ENCODE measurements at regions not wholly inside any gene's neighbourhood (a gene's known extent, or its start where the extent isn't known, plus 50 kb on each side); places are given as distances from the start of the nearest gene placed in this dataset.

- no peak for DNase-seq (ENCODE audit: insufficient read length)
- no peak for TF ChIP-seq POLR2AphosphoS5 (IDR thresholded peaks at IDR 0.05; ENCODE audit: low read depth, low read length)
- no peak for TF ChIP-seq POLR2A (IDR thresholded peaks at IDR 0.05; ENCODE audit: low read depth, low read length)
- no peak for TF ChIP-seq TAF1 (IDR thresholded peaks at IDR 0.05; ENCODE audit: borderline replicate concordance, low read depth, low read length)
- no peak for FAIRE-seq
Measured at GRCh38 chr2:180474716-180475115, 467.6 kb upstream of the CWC22 start.

GRCh38 chr2:180473456-180473855 lies 466.4 kb upstream of the CWC22 start:
- DNase-seq (ENCODE audit: insufficient read length) (no peak), FAIRE-seq (no peak)
- TF ChIP-seq TAF1 (IDR thresholded peaks at IDR 0.05; ENCODE audit: borderline replicate concordance, low read depth, low read length) (no peak), POLR2AphosphoS5 (IDR thresholded peaks at IDR 0.05; ENCODE audit: low read depth, low read length) (no peak), POLR2A (IDR thresholded peaks at IDR 0.05; ENCODE audit: low read depth, low read length) (no peak)

DNA sequence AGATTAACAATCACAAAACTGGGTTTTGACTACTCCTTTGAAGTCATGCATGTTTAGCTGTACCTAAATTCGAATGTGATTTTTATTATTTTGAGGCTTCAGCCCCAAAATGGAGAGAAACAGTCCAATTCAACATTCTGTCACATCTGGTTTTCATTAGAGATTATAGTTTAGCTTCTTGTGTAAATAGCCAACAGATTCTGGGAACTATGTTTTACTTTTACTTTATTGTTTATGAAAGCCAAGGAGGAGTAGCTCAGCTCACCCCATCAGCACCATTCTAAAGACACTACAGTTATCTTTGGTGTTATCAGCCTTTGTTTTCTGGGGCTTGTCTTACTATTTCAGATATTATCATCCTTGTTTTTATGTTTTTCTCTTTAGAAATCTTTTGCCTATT lies 465.0 kb upstream of the CWC22 start:
- FAIRE-seq (no peak), DNase-seq (ENCODE audit: insufficient read length) (no peak)
- no peak for TF ChIP-seq POLR2AphosphoS5 (IDR thresholded peaks at IDR 0.05; ENCODE audit: low read depth, low read length)
- no peak for TF ChIP-seq TAF1 (IDR thresholded peaks at IDR 0.05; ENCODE audit: borderline replicate concordance, low read depth, low read length)
- TF ChIP-seq POLR2A (IDR thresholded peaks at IDR 0.05; ENCODE audit: low read depth, low read length), result no peak

DNA sequence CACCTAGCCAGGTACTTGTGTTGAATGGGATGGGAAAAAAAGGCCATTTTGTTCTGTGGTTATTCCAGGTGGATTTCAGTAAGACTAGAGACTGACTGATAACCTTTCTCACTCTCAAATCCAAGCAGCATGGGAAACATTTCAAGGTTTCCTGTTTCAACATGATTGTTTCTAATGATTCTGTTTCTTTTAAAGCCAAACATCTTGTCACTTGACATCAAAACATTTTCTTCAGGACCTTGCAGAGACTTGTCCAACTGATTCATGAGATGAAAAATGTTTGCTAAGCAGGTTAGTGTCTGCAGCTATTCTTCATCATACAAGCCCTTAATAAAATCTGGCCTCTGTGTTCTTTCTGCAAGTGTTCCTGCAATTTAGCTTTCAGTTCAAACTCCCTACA lies 456.5 kb upstream of the CWC22 start:
- FAIRE-seq (no peak), DNase-seq (ENCODE audit: insufficient read length) (no peak)
- TF ChIP-seq TAF1 (IDR thresholded peaks at IDR 0.05; ENCODE audit: borderline replicate concordance, low read depth, low read length) (no peak), POLR2AphosphoS5 (IDR thresholded peaks at IDR 0.05; ENCODE audit: low read depth, low read length) (no peak), POLR2A (IDR thresholded peaks at IDR 0.05; ENCODE audit: low read depth, low read length) (no peak)

DNA sequence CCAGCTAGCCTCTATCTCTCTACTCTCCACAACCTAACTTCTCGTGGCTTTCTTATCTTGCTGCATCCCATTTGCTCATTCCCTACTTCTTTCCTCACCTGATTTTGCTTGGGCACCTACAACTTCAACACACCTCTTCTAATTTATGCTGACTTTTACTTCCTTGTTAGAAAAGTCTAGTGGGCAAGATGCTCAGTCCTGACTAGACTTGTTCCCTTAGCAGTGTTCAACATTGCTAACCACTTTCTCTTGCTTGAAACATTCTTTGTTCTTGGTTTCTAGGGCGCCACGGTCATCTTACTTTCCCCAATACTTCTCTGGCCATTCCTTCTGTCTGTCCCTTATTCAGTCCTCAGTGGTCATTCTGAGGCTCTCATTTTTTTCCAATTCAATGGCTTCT lies 454.7 kb upstream of the CWC22 start:
- no peak for DNase-seq (ENCODE audit: insufficient read length)

GRCh38 chr2:180456801-180457200 lies 449.7 kb upstream of the CWC22 start:
- TF ChIP-seq POLR2A (IDR thresholded peaks at IDR 0.05; ENCODE audit: low read depth, low read length) (no peak), TAF1 (IDR thresholded peaks at IDR 0.05; ENCODE audit: borderline replicate concordance, low read depth, low read length) (no peak), POLR2AphosphoS5 (IDR thresholded peaks at IDR 0.05; ENCODE audit: low read depth, low read length) (no peak)
- DNase-seq (ENCODE audit: insufficient read length), result no peak
- no peak for FAIRE-seq

More for the DNA sequence above, 454.7 kb upstream of the CWC22 start:
- TF ChIP-seq POLR2AphosphoS5 (IDR thresholded peaks at IDR 0.05; ENCODE audit: low read depth, low read length) (no peak), TAF1 (IDR thresholded peaks at IDR 0.05; ENCODE audit: borderline replicate concordance, low read depth, low read length) (no peak), POLR2A (IDR thresholded peaks at IDR 0.05; ENCODE audit: low read depth, low read length) (no peak)
- FAIRE-seq, result no peak

DNA sequence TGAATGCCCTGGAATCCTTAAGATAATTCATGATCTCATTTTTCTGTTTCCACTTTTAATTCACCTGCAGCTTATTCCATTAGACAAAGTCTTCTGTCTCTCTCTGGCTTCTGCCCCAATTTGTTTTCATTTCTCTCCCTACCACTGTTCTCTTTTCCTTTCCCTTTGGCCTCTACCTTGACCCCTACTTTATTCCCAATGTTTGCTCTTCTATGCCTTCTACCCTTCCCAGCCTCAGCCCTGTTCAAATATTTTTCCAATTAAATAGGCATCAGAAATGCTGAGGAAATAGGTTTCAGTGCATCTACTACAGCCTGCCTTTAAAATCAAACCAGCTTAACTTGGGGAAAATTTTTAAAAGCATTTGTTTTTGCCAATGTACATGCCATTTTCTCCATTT lies 443.7 kb upstream of the CWC22 start:
- no peak for FAIRE-seq
- TF ChIP-seq POLR2A (IDR thresholded peaks at IDR 0.05; ENCODE audit: low read depth, low read length), result no peak
- no peak for TF ChIP-seq POLR2AphosphoS5 (IDR thresholded peaks at IDR 0.05; ENCODE audit: low read depth, low read length)
- no peak for TF ChIP-seq TAF1 (IDR thresholded peaks at IDR 0.05; ENCODE audit: borderline replicate concordance, low read depth, low read length)
- no peak for DNase-seq (ENCODE audit: insufficient read length)

- DNase-seq (ENCODE audit: insufficient read length) (no peak), FAIRE-seq (no peak)
- no peak for TF ChIP-seq TAF1 (IDR thresholded peaks at IDR 0.05; ENCODE audit: borderline replicate concordance, low read depth, low read length)
- no peak for TF ChIP-seq POLR2A (IDR thresholded peaks at IDR 0.05; ENCODE audit: low read depth, low read length)
- no peak for TF ChIP-seq POLR2AphosphoS5 (IDR thresholded peaks at IDR 0.05; ENCODE audit: low read depth, low read length)
Measured at GRCh38 chr2:180449171-180449915, 442.2 kb upstream of the CWC22 start.

GRCh38 chr2:180446492-180446891 lies 439.4 kb upstream of the CWC22 start:
- DNase-seq (ENCODE audit: insufficient read length) (no peak), FAIRE-seq (no peak)
- no peak for TF ChIP-seq POLR2AphosphoS5 (IDR thresholded peaks at IDR 0.05; ENCODE audit: low read depth, low read length)
- TF ChIP-seq POLR2A (IDR thresholded peaks at IDR 0.05; ENCODE audit: low read depth, low read length), result no peak
- no peak for TF ChIP-seq TAF1 (IDR thresholded peaks at IDR 0.05; ENCODE audit: borderline replicate concordance, low read depth, low read length)

GRCh38 chr2:180443888-180444287 lies 436.8 kb upstream of the CWC22 start:
- TF ChIP-seq POLR2AphosphoS5 (IDR thresholded peaks at IDR 0.05; ENCODE audit: low read depth, low read length), result no peak
- no peak for TF ChIP-seq POLR2A (IDR thresholded peaks at IDR 0.05; ENCODE audit: low read depth, low read length)
- no peak for TF ChIP-seq TAF1 (IDR thresholded peaks at IDR 0.05; ENCODE audit: borderline replicate concordance, low read depth, low read length)
- FAIRE-seq, result no peak
- DNase-seq (ENCODE audit: insufficient read length), result no peak

DNA sequence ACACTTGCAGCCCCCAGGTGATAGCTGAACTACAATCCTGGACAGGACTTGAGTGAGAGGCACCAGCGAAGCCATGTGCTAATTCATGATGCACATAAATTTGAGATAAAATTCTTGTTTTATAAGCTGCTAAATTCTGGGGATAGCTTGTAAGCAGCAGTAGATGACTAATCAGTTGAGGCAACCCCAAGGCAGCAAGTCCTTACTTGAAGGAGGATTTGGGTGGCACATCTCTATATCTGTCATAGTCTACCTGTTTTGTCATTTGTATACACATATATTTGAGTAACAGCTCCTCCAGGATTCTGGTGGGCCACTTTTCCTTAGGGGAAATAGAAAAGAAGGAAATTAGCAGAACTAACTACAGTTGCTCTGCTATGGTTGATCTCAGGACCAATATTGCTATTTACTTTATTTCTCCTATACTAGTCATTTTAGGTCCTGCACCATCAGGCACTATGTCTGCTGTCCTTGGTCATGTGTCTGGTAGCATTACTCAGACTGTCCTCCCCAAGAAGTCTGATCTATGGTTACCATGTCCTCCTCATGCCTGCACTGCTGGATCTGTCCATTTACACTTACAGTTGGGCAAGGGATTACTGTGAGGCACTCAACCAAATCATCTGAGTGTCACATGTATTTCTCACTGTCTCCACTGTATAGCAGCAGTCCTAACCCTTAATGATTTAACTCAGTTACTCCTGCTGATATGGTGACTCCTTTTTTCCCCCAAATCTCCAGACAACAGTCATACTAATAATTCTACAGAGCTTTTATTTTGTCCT lies 436.0 kb upstream of the CWC22 start:
- no peak for DNase-seq (ENCODE audit: insufficient read length)
- TF ChIP-seq TAF1 (IDR thresholded peaks at IDR 0.05; ENCODE audit: borderline replicate concordance, low read depth, low read length), result no peak
- TF ChIP-seq POLR2A (IDR thresholded peaks at IDR 0.05; ENCODE audit: low read depth, low read length), result no peak
- TF ChIP-seq POLR2AphosphoS5 (IDR thresholded peaks at IDR 0.05; ENCODE audit: low read depth, low read length), result no peak
- no peak for FAIRE-seq

- DNase-seq (ENCODE audit: insufficient read length) (no peak), FAIRE-seq (no peak)
- TF ChIP-seq POLR2AphosphoS5 (IDR thresholded peaks at IDR 0.05; ENCODE audit: low read depth, low read length) (no peak), POLR2A (IDR thresholded peaks at IDR 0.05; ENCODE audit: low read depth, low read length) (no peak), TAF1 (IDR thresholded peaks at IDR 0.05; ENCODE audit: borderline replicate concordance, low read depth, low read length) (no peak)
Measured at GRCh38 chr2:180419212-180419611, 412.1 kb upstream of the CWC22 start.
